OCI-LY7 (cell line): ENCODE measurements at regions not wholly inside any gene's neighbourhood (a gene's known extent, or its start where the extent isn't known, plus 50 kb on each side); places are given as distances from the start of the nearest gene placed in this dataset.

Experiments
- BruUV-seq: library from RNA; stranded (reverse); fragments of 400-500 nt; replicated peaks from 2 replicates; lab custom pipeline; 2021; lab: Mats Ljungman, UMichigan
- CTCF ChIA-PET: fragments of 300-600 bp; sonication (Branson Sonifier 250); formaldehyde crosslinking; loops from one replicate; lab custom pipeline; 2022; ENCODE audit warnings: antibody characterized with exemption; ENCODE audit not compliant: unreplicated experiment; lab: Charles Lee
- POLR2A ChIA-PET: fragments of 300-600 bp; sonication (Branson Sonifier 250); formaldehyde crosslinking; loops from one replicate; lab custom pipeline; 2022; ENCODE audit warnings: antibody characterized with exemption; lab: Charles Lee
- DNase-seq: peaks from one replicate; pipeline ENCODE4 v3.0.0-alpha.2; 2015; ENCODE audit warnings: low spot score
- H2AFZ ChIP-seq: fragments of 200-600 bp; sonication (generic), shearing (Covaris generic); 2 replicates; pipeline ENCODE4 v1.6.1; 2014; ENCODE audit warnings: mild to moderate bottlenecking, antibody characterized with exemption, low read length, moderate library complexity
- H3K27ac ChIP-seq: fragments of 200-600 bp; sonication (generic); 2 replicates; pipeline ENCODE4 v1.5.1; 2014; ENCODE audit warnings: mixed run types, low read depth, mild to moderate bottlenecking, moderate library complexity, low read length, inconsistent platforms; ENCODE audit not compliant: poor library complexity, severe bottlenecking
- H3K36me3 ChIP-seq: fragments of 200-600 bp; sonication (generic); 2 replicates; pipeline ENCODE4 v1.6.1; 2014; ENCODE audit warnings: mild to moderate bottlenecking, antibody characterized with exemption, low read length, moderate library complexity, mixed read lengths; ENCODE audit not compliant: insufficient read depth
- H3K4me1 ChIP-seq: fragments of 200-600 bp; sonication (generic); 2 replicates; pipeline ENCODE4 v1.5.1; 2014; ENCODE audit warnings: mild to moderate bottlenecking, low read length; ENCODE audit not compliant: insufficient read depth, poor library complexity, severe bottlenecking
- H3K4me2 ChIP-seq: fragments of 200-600 bp; sonication (generic); 2 replicates; pipeline ENCODE4 v1.6.1; 2014; ENCODE audit warnings: mild to moderate bottlenecking, low read length
- H3K4me3 ChIP-seq: fragments of 200-600 bp; sonication (generic); 2 replicates; pipeline ENCODE4 v1.5.1; 2014; ENCODE audit warnings: mild to moderate bottlenecking, low read depth, low read length; ENCODE audit not compliant: poor library complexity, severe bottlenecking
- H3K79me2 ChIP-seq: fragments of 200-600 bp; sonication (generic); 2 replicates; pipeline ENCODE4 v1.6.1; 2016; ENCODE audit warnings: low read depth, mild to moderate bottlenecking, low read length, moderate library complexity, mixed read lengths; ENCODE audit not compliant: insufficient read depth
- H3K9me2 ChIP-seq: fragments of 200-600 bp; sonication (generic); 2 replicates; pipeline ENCODE4 v1.6.1; 2016; ENCODE audit warnings: mild to moderate bottlenecking, low read length, mixed read lengths; ENCODE audit not compliant: insufficient read depth
- H3K9me3 ChIP-seq: fragments of 200-600 bp; sonication (generic); 2 replicates; pipeline ENCODE4 v1.6.1; 2014; ENCODE audit warnings: mild to moderate bottlenecking, mixed run types, low read length, mixed read lengths
- H4K20me1 ChIP-seq: fragments of 200-600 bp; sonication (generic); 2 replicates; pipeline ENCODE4 v1.6.1; 2014; ENCODE audit warnings: mild to moderate bottlenecking, antibody characterized with exemption, low read length, moderate library complexity, mixed read lengths; ENCODE audit not compliant: insufficient read depth
- EZH2phosphoT487 ChIP-seq: fragments of 200-600 bp; sonication (generic); IDR thresholded peaks from 2 replicates; pipeline ENCODE4 v1.6.1; 2018; ENCODE audit warnings: low read depth, borderline replicate concordance, mild to moderate bottlenecking, mixed run types, antibody characterized with exemption, low read length, moderate library complexity, mixed read lengths
- intact Hi-C: fragments of 100-400 bp; cut with micrococcal nuclease; formaldehyde crosslinking; loops from one replicate; pipeline ENCODE4 v1.10.0; 2022; ENCODE audit not compliant: unreplicated experiment
- TF ChIP-seq, protein P1 (sequence below): fragments of 200-600 bp; sonication (generic); conservative IDR thresholded peaks from 2 replicates; pipeline ENCODE4 v1.5.1; 2014; ENCODE audit warnings: mild to moderate bottlenecking, antibody characterized with exemption, low read length, moderate library complexity, mixed read lengths

GRCh38 chr21:36209626-36210171, 53.1 kb downstream of the DOP1B start:
- H3K27ac ChIP-seq: no peak overlapping the region
- no peaks in the 10 kb centered on the region for H3K9me3 ChIP-seq
- H3K9me2 ChIP-seq: no peaks in the 10 kb centered on the region
- peak; percentile 74 for DNase-seq
- no peak overlapping the region for H3K4me2 ChIP-seq
- no peaks in the 10 kb centered on the region for H3K79me2 ChIP-seq
- intact Hi-C loops: loop anchor here (1.0 kb wide), 2 partner anchors 56 to 68 kb away; no protein-coding TSS in a partner anchor
- H3K4me1 ChIP-seq: no peaks in the 10 kb centered on the region
- ChIA-PET CTCF (no interaction called here), POLR2A (interaction anchor here (0.6 to 1.2 kb wide), 4 partner anchors 14 to 1333 kb away, joined by 3 to 4 read pairs (median 3); no protein-coding TSS in a partner anchor)
- no peaks in the 10 kb centered on the region for H4K20me1 ChIP-seq
- no TSS peak for BruUV-seq
- H2AFZ ChIP-seq: no peak overlapping the region
- TF ChIP-seq, protein P1, sequence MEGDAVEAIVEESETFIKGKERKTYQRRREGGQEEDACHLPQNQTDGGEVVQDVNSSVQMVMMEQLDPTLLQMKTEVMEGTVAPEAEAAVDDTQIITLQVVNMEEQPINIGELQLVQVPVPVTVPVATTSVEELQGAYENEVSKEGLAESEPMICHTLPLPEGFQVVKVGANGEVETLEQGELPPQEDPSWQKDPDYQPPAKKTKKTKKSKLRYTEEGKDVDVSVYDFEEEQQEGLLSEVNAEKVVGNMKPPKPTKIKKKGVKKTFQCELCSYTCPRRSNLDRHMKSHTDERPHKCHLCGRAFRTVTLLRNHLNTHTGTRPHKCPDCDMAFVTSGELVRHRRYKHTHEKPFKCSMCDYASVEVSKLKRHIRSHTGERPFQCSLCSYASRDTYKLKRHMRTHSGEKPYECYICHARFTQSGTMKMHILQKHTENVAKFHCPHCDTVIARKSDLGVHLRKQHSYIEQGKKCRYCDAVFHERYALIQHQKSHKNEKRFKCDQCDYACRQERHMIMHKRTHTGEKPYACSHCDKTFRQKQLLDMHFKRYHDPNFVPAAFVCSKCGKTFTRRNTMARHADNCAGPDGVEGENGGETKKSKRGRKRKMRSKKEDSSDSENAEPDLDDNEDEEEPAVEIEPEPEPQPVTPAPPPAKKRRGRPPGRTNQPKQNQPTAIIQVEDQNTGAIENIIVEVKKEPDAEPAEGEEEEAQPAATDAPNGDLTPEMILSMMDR: peak; percentile 79
- TF ChIP-seq EZH2phosphoT487: no peak
- no peak overlapping the region for H3K4me3 ChIP-seq
- H3K36me3 ChIP-seq: no peaks in the 10 kb centered on the region

GRCh38 chr21:36210779-36211659, 54.4 kb downstream of the DOP1B start:
- Histone ChIP-seq H4K20me1 (no peaks in the 10 kb centered on the region), H3K4me2 (no peak overlapping the region), H3K4me1 (no peaks in the 10 kb centered on the region), H2AFZ (no peak overlapping the region), H3K4me3 (no peak overlapping the region), H3K27ac (no peak overlapping the region), H3K36me3 (no peaks in the 10 kb centered on the region), H3K9me2 (no peaks in the 10 kb centered on the region), H3K79me2 (no peaks in the 10 kb centered on the region), H3K9me3 (no peaks in the 10 kb centered on the region)
- no peak for DNase-seq
- TF ChIP-seq EZH2phosphoT487: no peak
- TF ChIP-seq, protein P1: no peak
- BruUV-seq: no TSS peak
- CTCF ChIA-PET: interaction anchor here (1.0 kb wide), 1 partner anchor 70 kb away, joined by 3 read pairs; no protein-coding TSS in a partner anchor
- intact Hi-C loops: no loop called here
- POLR2A ChIA-PET: interaction anchor here (0.6 to 1.2 kb wide), 3 partner anchors 12 to 121 kb away, joined by 3 to 4 read pairs (median 3); no protein-coding TSS in a partner anchor
